Esophagus squamous epithelium (tissue), 5 donors: ENCODE measurements at regions not wholly inside any gene's neighbourhood (a gene's known extent, or its start where the extent isn't known, plus 50 kb on each side); places are given as distances from the start of the nearest gene placed in this dataset.

Experiments
- DNase-seq: peaks from one replicate; lab custom pipeline; 2025; lab: John Stamatoyannopoulos, UW
- H3K27ac ChIP-seq, 4 donors: fragments of 200-600 bp; sonication (generic); one replicate each; pipeline ENCODE4 v1.5.1; 2016 to 2019; ENCODE audit warnings: mild to moderate bottlenecking in 1 of 4
- H3K27me3 ChIP-seq, 4 donors: fragments of 200-600 bp; sonication (generic); 1 replicate in 3 of 4; 2 replicates in 1 of 4; pipeline versions ENCODE4 v1.5.1 to v1.6.0; 2017 to 2021; ENCODE audit warnings: antibody characterized with exemption in 1 of 4
- H3K36me3 ChIP-seq, 3 donors: fragments of 200-600 bp; sonication (generic); one replicate each; pipeline ENCODE4 v1.5.1; 2016 to 2019
- H3K4me1 ChIP-seq, 3 donors: fragments of 200-600 bp; sonication (generic); one replicate each; pipeline ENCODE4 v1.5.1; 2017 to 2019
- H3K4me3 ChIP-seq, 4 donors: fragments of 200-600 bp; sonication (generic); 1 replicate in 3 of 4; 2 replicates in 1 of 4; pipeline ENCODE4 v1.5.1; 2016 to 2019; ENCODE audit warnings: mild to moderate bottlenecking in 2 of 4, moderate library complexity in 1 of 4
- H3K9me3 ChIP-seq, 3 donors: fragments of 200-600 bp; sonication (generic); one replicate each; pipeline ENCODE4 v1.5.1; 2016 to 2019
- CTCF ChIP-seq, 6 experiments: fragments of 450-650 bp in 4 of 6; fragments of 200-600 bp in 2 of 6; sonication (generic) in 2 of 6; IDR thresholded peaks; one replicate each; pipeline ENCODE4 v1.5.1; 2016 to 2019; ENCODE audit warnings: antibody characterized with exemption in 6 of 6, mild to moderate bottlenecking in 4 of 6, moderate library complexity in 4 of 6
- POLR2A ChIP-seq, 4 donors: fragments of 450-650 bp; IDR thresholded peaks; one replicate each; pipeline ENCODE4 v1.6.1; 2017; ENCODE audit warnings: antibody characterized with exemption in 4 of 4, mild to moderate bottlenecking in 4 of 4, moderate library complexity in 3 of 4
- WGBS, 2 donors: methylation state at CpG; one replicate each; pipeline ENCODE4 v1.1.5; 2018; 5-methylcytosine and 5-hydroxymethylcytosine counted together
- intact Hi-C: fragments of 100-400 bp; cut with DNase I; formaldehyde crosslinking; loops from one replicate; pipeline ENCODE4 v1.15.0; 2022
- donor health status: DM: yes; HTN: yes; CAD: no.

- 83 to 89% methylated on average over 2 of the region's 2 CpGs for WGBS, 2 donors
- no peak for DNase-seq
- Histone ChIP-seq H3K27ac (no peak overlapping the region), H3K4me3 (no peak overlapping the region), H3K9me3 (no peaks in the 10 kb centered on the region), H3K27me3 (no peaks in the 10 kb centered on the region), H3K36me3 (no peaks in the 10 kb centered on the region), H3K4me1 (no peaks in the 10 kb centered on the region)
- TF ChIP-seq CTCF (IDR thresholded peaks at IDR 0.05) (no peak), POLR2A (IDR thresholded peaks at IDR 0.05) (no peak)
- intact Hi-C loops = no loop called here
Observed at GRCh38 chr2:14136030-14136429, 496.5 kb upstream of the LRATD1 start.

- no peak for DNase-seq
- Histone ChIP-seq H3K27me3 (no peaks in the 10 kb centered on the region), H3K9me3 (no peaks in the 10 kb centered on the region), H3K4me3 (no peak overlapping the region), H3K36me3 (no peaks in the 10 kb centered on the region), H3K27ac (no peak overlapping the region), H3K4me1 (no peaks in the 10 kb centered on the region)
- TF ChIP-seq CTCF (IDR thresholded peaks at IDR 0.05) (peak in 1 of 6 experiments; percentile 10), POLR2A (IDR thresholded peaks at IDR 0.05) (no peak)
- intact Hi-C loops = no loop called here
- 45 to 67% methylated on average over 2 of the region's 2 CpGs for WGBS, 2 donors
Observed at GRCh38 chr2:14137643-14138042, 494.9 kb upstream of the LRATD1 start.

GRCh38 chr2:14140009-14140550, 492.4 kb upstream of the LRATD1 start:
- Histone ChIP-seq H3K27me3 (no peaks in the 10 kb centered on the region), H3K4me3 (no peak overlapping the region), H3K27ac (no peak overlapping the region), H3K9me3 (no peaks in the 10 kb centered on the region), H3K36me3 (no peaks in the 10 kb centered on the region), H3K4me1 (no peaks in the 10 kb centered on the region)
- TF ChIP-seq POLR2A (IDR thresholded peaks at IDR 0.05) (no peak), CTCF (IDR thresholded peaks at IDR 0.05) (no peak)
- WGBS, 2 donors = 68 to 74% methylated on average over 6 of the region's 6 CpGs
- intact Hi-C loops = no loop called here
- DNase-seq = no peak

- Histone ChIP-seq H3K4me3 (no peak overlapping the region), H3K27me3 (no peaks in the 10 kb centered on the region), H3K36me3 (no peaks in the 10 kb centered on the region), H3K4me1 (no peaks in the 10 kb centered on the region), H3K27ac (no peak overlapping the region), H3K9me3 (no peaks in the 10 kb centered on the region)
- TF ChIP-seq POLR2A (IDR thresholded peaks at IDR 0.05) (no peak), CTCF (IDR thresholded peaks at IDR 0.05) (no peak)
- DNase-seq = no peak
- intact Hi-C loops = no loop called here
Observed at GRCh38 chr2:14143435-14143834, 489.1 kb upstream of the LRATD1 start.

GRCh38 chr2:14148216-14148615, 484.3 kb upstream of the LRATD1 start:
- DNase-seq = no peak
- Histone ChIP-seq H3K4me1 (no peaks in the 10 kb centered on the region), H3K4me3 (no peak overlapping the region), H3K27ac (no peak overlapping the region), H3K36me3 (no peaks in the 10 kb centered on the region), H3K27me3 (no peaks in the 10 kb centered on the region), H3K9me3 (no peaks in the 10 kb centered on the region)
- WGBS, 2 donors = 22 to 27% methylated on average over 1 of the region's 1 CpG
- intact Hi-C loops = no loop called here
- no peak for TF ChIP-seq CTCF (IDR thresholded peaks at IDR 0.05)
- TF ChIP-seq POLR2A (IDR thresholded peaks at IDR 0.05) = no peak
